Fibroblast of mammary gland (primary cell): ENCODE measurements at regions not wholly inside any gene's neighbourhood (a gene's known extent, or its start where the extent isn't known, plus 50 kb on each side); places are given as distances from the start of the nearest gene placed in this dataset.

Source experiments
- DNase-seq: peaks from one replicate; pipeline ENCODE4 v3.0.0-alpha.2; 2010; ENCODE audit warnings: low read depth
- H3K4me3 ChIP-seq: 2 replicates; pipeline ENCODE4 v1.5.1; 2011; ENCODE audit warnings: low read depth, mild to moderate bottlenecking, low read length, moderate library complexity; ENCODE audit not compliant: control insufficient read depth
- TF ChIP-seq, protein P1 (sequence below): conservative IDR thresholded peaks from 2 replicates; pipeline ENCODE4 v1.5.1; 2011; ENCODE audit warnings: low read depth, low read length, inconsistent platforms; ENCODE audit not compliant: control insufficient read depth, insufficient read depth

DNA sequence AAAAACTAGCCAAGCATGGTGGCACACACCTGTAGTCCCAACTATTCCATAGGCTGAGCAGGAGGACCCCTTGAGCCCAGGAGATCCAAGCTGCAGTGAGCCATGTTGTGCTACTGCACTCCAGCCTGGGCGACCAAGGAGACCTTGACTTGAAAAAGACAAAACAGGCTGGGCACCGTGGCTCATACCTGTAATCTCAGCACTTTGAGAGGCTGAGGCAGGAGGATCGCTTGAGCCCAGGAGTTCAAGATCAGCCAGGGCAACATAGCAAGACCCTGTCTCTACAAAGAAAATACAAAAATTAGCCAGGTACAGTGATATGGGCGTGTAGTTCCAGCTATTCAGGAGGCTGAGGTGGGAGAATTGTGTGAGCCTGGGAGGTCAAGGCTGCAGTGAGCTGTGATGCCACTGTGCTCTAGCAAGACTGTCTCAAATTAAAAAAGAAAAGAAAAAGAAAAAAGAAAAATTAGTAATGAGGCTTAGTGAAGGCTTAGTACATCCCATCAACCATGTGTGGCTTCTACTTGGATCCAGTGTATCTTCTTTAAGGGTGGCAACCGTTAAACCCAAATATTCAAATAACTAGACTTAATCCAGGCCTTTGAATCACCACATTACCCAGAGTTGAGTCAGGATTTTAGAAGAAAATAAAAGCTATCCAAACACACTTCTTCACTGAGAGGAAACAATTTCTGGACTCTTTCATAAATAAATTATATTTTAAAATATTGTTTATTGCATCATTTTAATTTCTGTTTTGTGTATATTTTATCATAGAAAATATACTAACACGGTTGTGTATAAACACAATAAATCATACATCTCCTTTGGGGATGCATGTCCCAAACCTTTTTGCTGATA lies 74.3 kb upstream of the RAB4A start:
- TF ChIP-seq, protein P1, sequence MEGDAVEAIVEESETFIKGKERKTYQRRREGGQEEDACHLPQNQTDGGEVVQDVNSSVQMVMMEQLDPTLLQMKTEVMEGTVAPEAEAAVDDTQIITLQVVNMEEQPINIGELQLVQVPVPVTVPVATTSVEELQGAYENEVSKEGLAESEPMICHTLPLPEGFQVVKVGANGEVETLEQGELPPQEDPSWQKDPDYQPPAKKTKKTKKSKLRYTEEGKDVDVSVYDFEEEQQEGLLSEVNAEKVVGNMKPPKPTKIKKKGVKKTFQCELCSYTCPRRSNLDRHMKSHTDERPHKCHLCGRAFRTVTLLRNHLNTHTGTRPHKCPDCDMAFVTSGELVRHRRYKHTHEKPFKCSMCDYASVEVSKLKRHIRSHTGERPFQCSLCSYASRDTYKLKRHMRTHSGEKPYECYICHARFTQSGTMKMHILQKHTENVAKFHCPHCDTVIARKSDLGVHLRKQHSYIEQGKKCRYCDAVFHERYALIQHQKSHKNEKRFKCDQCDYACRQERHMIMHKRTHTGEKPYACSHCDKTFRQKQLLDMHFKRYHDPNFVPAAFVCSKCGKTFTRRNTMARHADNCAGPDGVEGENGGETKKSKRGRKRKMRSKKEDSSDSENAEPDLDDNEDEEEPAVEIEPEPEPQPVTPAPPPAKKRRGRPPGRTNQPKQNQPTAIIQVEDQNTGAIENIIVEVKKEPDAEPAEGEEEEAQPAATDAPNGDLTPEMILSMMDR, result no peak
- DNase-seq, result peak; percentile 52
- H3K4me3 ChIP-seq, result no peak overlapping the region

DNA sequence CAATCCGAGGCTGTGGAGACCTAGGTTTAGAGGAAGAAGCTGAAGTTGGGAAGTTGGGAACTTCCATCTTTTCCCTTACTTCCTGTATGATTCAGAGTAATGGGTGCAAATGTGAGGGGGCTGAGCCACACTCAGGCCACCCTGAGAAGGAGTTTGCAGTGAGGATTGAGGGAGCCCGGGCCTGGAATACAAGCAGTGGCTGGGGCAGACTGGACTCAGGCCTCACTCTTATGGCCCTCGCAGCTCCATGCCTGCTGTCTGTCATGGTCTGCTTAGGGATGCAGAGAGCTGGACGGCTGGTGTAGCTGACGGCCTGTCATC lies 73.7 kb upstream of the RAB4A start:
- H3K4me3 ChIP-seq, result no peak overlapping the region
- TF ChIP-seq, protein P1, result no peak
- no peak for DNase-seq

DNA sequence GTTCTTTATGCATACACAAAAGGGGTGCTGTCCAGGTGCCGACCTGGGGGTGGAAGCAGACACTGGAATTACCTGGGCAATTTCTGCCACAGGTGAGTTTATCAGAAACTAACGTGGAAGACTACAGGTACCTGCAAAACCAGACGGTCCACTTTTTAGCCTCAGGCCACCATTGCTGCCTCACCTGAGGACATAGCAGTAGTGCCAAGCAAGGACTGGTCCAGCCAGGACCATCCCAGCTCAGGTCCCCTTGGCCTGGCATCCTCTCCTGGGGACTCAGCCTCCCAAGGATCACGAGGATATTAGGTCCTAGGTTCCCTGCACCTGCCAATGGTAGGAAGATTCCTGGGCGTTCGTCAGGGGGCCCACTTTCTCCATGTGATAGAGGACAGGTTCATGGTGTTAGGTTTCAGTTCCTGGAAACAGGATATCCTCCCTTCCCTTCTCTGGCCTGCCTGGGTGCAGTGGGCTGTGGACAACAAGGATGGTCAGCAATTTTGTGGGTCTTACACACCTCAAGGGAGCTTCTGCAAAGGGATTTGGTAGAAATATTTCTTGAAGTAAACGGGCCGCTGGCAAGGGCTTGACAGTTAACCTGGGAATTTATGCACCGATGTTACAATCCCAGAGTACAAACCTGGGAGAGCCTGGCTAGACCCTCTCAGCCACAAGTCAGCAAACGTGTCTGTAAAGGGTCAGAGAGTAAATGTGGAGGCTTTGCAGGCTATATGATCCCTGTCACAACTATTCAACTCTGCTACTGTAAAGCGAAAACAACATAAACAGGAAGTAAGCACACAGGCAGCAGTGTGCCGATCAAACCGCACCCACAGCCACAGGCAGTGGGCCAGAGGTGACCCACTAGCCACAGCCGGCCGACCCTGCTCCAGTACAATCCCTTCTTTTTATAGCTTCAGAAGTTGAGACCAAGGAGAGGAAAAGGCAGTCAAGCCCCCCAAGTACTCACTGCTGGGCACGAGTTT lies 71.4 kb upstream of the RAB4A start:
- no peak overlapping the region for H3K4me3 ChIP-seq
- DNase-seq, result no peak
- TF ChIP-seq, protein P1, result no peak

DNA sequence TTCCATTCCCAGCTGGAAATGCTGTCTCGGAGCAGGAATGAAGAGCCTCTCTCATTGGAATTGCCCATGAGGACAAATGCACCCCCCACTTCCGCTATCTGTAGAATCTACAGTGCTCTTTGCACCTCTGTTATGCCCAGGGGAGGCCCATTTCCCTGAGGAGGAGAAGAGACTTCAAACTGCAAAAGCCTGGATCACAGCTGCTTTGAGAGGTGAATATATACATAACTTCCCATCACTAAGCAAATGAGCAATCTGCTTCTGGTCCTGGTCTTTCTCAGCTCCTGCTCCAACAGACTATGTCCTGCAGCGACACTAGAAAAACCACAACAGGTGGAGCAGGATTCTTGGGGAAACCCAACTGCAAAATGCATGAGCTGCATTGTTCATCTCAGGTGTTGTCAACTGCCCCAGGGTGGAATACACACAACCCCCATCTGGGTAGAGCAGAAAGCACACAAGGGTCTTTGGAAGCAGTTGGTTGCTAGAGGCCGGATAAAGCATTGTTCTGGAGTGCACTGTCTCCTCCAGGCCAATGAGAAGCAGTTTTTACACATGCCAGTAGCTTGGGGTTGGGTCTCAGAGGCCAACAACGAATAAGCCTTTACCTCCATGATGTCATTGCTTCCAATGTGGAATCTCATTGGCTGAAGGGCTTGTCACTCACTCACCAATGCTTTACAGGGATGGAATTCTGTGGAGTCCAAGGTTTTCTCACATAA lies 67.7 kb upstream of the RAB4A start:
- DNase-seq, result peak; percentile 71
- TF ChIP-seq, protein P1, result no peak
- no peak overlapping the region for H3K4me3 ChIP-seq

DNA sequence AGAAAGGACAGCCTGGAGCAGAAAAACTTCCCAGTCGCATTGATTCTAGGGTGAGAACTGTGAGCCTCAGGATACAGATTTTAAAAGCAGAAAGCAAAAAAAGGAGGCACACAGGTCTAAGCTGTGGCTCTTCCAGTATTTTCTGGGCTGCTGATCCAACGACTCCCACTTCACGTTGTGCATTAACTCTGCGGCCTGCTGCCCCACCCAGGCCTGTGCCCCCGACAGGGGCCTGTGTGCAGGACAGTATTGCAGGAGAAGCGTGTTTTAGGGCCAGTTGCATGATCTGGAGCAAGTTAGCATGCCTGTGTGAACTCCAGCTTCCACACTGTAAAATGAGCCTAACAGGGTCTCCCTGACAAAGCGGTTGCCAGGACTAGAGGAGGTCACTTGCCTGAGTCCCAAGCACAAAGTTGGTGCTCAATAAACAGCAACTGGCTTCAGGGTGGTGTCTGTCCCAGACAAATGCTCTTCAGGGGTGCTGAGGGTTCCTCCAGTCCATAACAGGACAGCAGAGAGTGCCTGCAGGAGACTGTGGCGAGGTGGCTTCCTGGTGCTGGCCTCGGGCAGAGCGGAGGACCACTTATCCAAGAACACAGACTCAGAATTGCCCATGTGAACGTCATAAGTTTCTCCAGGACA lies 66.8 kb upstream of the RAB4A start:
- TF ChIP-seq, protein P1, result no peak
- no peak for DNase-seq
- H3K4me3 ChIP-seq, result no peak overlapping the region
